ENCODE measurements at regions not wholly inside any gene's neighbourhood (a gene's known extent, or its start where the extent isn't known, plus 50 kb on each side); places are given as distances from the start of the nearest gene placed in this dataset.

DNA sequence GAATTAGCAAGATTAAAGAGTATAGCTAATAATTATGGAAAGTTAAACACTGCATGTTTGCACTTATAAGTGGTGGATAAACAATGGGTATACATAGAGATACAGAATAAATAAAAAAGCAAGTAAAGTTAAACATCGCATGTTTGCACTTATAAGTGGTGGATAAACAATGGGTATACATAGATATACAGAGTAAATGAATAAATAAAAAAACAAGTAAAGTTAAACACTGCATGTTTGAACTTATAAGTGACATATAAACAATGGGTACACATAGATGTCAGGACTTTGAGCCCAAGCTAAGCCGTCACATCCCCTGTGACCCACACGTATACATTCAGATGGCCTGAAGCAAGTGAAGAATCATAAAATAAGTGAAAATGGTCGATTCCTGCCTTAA is 1533.3 kb upstream of the SPRY2 start:
- TF ChIP-seq CTCF (IDR thresholded peaks at IDR 0.05) (no peak), EP300 (IDR thresholded peaks at IDR 0.05) (no peak), ESRRA (IDR thresholded peaks at IDR 0.05; ENCODE audit: borderline replicate concordance, low read length) (no peak), MYC (IDR thresholded peaks at IDR 0.05; ENCODE audit: borderline replicate concordance, low read length) (no peak), HDAC2 (IDR thresholded peaks at IDR 0.05) (no peak), POLR2A (IDR thresholded peaks at IDR 0.05; ENCODE audit: low read length) (no peak), MAZ (IDR thresholded peaks at IDR 0.05; ENCODE audit: borderline replicate concordance, low read depth, low read length) (no peak), USF2 (IDR thresholded peaks at IDR 0.05) (no peak), CHD2 (IDR thresholded peaks at IDR 0.05; ENCODE audit: low read length, partially characterized antibody) (no peak)
- TF ChIP-seq, protein P1, sequence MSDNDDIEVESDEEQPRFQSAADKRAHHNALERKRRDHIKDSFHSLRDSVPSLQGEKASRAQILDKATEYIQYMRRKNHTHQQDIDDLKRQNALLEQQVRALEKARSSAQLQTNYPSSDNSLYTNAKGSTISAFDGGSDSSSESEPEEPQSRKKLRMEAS (IDR thresholded peaks at IDR 0.05), result no peak
- TF ChIP-seq, protein P2, sequence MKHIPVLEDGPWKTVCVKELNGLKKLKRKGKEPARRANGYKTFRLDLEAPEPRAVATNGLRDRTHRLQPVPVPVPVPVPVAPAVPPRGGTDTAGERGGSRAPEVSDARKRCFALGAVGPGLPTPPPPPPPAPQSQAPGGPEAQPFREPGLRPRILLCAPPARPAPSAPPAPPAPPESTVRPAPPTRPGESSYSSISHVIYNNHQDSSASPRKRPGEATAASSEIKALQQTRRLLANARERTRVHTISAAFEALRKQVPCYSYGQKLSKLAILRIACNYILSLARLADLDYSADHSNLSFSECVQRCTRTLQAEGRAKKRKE (CRISPR knock-in tag; IDR thresholded peaks at IDR 0.05; ENCODE audit: low read depth), result no peak
- TF ChIP-seq, protein P3, sequence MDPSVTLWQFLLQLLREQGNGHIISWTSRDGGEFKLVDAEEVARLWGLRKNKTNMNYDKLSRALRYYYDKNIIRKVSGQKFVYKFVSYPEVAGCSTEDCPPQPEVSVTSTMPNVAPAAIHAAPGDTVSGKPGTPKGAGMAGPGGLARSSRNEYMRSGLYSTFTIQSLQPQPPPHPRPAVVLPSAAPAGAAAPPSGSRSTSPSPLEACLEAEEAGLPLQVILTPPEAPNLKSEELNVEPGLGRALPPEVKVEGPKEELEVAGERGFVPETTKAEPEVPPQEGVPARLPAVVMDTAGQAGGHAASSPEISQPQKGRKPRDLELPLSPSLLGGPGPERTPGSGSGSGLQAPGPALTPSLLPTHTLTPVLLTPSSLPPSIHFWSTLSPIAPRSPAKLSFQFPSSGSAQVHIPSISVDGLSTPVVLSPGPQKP (IDR thresholded peaks at IDR 0.05; ENCODE audit: low read depth, low read length), result no peak

Data from A549 (cell line).